GM19463 (cell line): ENCODE measurements at regions not wholly inside any gene's neighbourhood (a gene's known extent, or its start where the extent isn't known, plus 50 kb on each side); places are given as distances from the start of the nearest gene placed in this dataset.
"Not testable (repeated sequence)": the region's sequence is repeated elsewhere in the genome, so short reads cannot be mapped to it uniquely, and the experiment has no call there.

Source experiments
- ATAC-seq: cut with Tn5 transposase; IDR thresholded peaks from one replicate; pipeline ENCODE4 v1.9.1; 2021; ENCODE audit warnings: mild to moderate bottlenecking, moderate library complexity; ENCODE audit not compliant: unreplicated experiment

DNA sequence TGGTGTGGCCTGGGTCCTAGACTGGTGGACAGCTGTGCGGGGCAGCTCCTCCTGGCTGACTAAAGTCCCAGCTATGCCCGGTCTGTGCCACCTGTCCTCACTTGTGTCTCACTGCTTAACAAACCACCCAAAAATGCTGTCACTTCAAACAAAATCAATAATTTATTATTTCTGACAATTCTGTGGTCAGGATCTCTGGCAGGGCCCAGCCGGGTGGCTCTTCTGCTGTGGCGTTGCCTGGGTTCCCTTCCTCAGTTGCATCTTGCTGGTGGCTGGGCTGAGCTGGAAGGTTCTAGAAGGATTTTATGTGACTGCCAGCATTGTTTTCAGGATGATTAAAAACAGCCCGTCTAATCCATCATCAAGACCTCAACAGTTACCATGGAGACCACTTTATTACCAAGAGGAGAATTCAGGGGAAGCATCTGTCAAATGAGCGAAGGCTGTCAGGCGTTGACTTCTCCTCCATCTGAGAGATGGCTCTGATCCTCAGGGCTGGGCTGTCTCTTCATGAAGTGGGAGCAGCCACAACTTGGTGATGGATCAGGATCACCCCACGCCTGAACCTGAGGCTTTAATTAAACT lies 280.6 kb upstream of the SFSWAP start:
- no peak for ATAC-seq

DNA sequence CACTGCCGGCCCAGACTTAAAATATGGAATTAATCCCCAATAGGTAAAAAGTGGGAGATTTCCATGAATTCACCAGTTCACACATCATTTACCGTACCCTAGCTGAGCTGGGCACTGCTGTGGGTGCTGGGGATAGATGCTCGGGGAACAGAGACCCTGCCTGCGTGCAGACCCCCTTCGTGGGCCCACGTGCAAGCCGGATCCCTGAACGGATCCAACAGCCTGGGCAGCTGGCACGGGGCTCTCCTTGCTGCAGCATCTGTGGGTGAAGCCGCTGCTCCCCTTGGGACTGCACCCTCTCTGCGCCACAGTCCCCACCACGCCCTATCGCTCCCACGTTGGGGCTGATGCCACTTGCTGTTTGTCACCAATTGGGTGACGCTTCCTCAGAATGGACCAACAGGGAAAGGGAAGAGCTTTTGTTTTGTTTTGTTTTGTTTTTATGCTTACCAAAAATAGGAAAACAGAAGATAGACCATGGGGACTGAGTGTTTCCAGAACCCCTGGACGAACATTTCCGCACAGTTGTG lies 279.7 kb upstream of the SFSWAP start:
- not testable (repeated sequence) for ATAC-seq

DNA sequence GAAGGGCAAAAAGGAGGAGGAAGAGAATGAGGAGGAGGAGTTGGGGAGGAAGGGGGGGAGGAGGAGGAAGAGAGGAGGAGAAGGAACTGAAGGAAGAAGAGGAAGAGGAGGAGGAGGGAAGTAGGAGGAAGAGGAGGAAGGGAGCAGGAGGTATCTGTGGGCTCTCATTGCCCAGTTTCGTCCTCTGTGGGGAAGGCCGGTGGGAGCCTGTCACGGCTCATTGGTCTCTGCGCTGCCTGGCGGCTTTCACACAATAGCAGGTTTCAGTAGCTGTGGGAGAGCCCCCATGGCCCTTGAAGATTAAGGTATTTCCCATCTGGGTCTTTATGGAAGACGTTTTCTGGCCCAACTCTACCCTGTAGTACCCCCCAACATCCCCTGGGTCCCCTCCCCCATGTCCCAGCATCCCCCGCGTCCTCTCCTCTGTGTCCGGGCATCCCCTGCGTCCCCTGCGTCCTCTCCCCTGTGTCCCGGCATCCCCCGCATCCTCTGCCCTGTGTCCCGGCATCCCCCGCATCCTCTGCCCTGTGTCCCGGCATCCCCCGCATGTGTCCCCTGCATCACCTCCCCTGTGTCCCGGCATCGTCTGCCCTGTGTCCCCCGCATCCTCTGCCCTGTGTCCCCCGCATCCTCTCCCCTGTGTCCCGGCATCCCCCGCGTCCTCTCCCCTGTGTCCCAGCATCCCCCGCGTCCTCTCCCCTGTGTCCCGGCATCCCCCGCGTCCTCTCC lies 278.2 kb upstream of the SFSWAP start:
- ATAC-seq, result peak; percentile 91

DNA sequence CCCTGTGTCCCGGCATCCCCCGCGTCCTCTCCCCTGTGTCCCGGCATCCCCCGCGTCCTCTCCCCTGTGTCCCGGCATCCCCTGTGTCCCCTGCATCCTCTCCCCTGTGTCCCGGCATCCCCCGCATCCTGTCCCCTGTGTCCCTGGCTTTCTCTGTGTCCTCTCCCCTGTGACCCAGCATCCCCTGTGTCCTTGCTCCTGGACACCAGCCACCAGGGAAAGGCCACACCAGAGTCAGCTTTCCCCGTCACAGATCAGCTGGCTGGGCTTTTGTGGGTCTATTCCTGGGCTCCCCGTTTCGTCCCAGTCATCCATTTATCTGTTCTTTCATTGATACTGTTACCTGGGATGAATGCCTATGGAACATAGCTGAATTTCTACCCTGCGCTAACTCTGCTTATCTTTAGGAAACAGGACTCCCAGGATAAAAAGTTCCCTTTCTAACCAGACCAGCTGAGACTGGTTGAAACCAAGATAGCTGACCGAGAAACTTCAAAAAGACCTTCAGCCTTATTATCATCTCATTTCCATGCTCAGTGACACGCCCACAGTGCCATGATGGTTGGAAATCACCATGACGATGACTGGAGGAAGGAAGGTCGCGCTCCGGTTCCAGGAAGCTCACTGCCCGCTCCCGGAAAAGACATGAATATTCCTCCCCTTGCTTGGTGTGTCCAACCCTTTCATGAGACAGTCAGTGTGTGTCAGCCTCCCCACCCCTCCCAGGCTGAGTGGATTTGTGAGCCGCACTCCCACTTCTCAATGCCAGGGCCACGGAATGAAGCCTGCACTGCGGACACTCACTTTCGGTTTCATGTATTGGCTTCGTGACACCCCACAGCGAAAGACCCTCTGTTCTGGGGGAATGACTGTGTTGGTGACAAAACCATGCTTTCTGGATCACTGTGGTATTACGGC lies 276.4 kb upstream of the SFSWAP start:
- no peak for ATAC-seq

DNA sequence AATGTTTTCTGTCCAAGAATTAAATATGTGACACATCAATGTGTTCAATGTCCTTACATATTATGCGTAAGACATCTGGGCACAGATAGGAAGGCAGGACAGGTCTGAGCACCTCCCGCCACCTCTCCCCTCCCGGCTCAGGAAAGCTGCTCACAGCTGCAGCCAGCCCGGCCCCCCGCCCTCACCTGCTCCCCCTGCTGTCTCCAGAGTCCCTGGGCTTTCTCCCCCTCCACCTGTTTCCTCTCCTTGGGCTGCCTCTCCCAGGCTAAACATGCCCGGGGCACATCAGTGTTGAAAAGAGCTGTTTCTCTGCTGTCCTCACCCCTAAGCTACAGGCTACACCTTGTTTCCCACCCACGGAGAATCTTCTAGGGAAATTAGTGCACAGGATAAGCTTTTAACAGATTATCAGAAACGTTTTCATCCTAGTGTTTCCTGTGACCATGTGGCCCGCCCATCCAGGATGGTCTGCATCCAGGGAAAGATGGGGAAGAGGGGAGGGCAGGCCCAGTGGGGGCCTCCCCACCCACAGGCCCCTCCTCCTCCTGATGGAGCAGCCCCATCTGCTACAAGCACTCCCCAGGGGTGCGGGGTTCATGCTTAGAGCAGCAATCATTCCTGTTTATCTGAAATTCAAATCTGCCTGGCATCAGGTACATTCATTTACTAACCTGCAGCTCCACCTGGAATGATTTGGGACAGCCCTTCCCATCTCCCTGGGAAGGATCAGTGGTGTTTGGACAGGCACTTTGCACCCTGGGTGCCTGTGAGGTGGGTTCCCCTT lies 273.8 kb upstream of the SFSWAP start:
- no peak for ATAC-seq

DNA sequence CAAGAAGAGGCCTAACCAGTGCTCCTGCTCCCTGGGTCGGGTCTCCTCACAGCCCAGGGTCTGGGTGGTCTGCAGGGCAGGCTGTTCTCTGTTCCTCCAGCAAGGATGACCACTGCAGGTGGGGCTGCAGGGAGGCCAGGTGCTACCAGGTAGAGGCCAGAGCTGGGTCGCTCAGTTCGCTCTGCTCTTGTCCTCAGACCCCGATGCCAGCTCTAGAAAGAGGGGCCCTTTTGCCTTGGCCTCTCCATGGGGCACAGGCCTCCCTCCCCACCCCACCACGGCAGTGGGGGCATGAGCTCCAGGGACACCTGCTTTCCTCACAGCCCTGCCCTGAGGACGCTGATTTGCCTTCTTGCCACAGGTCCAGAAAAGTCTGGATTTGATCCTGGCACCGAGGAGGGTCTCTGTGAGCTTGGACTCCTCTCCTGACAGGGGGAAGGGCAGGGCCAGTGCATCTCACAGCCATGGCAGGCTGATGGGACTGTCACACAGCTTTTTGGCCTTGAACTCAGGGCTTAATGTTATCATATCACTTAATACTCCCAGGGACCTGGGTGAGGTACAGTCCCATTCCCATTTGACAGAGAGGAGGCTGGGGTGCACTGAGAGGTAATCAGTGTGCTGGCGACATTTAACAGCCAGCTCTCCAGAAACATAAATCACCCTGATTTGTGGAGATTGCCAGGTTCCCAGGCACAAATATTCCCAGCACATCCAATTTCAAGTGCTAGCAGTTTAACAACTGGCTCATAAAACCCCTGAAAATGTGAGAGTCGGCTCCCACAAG lies 273.0 kb upstream of the SFSWAP start:
- ATAC-seq, result no peak

DNA sequence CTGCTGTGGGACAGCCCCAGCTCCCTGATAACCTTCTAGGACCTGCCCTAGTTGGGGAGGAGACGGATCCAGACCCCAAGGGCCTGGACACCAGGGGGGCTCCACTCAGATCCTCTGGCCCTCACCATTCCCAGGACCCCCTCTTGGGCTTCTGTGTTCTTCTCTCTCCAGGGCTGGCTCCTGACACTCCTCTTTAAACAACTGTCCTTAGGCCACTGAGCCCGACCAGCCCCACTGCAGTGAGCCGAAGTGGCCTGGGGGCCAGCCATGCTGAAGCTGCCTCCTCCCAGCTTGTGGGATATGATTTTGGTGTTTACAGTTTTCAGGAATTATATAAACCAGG lies 272.4 kb upstream of the SFSWAP start:
- not testable (repeated sequence) for ATAC-seq

DNA sequence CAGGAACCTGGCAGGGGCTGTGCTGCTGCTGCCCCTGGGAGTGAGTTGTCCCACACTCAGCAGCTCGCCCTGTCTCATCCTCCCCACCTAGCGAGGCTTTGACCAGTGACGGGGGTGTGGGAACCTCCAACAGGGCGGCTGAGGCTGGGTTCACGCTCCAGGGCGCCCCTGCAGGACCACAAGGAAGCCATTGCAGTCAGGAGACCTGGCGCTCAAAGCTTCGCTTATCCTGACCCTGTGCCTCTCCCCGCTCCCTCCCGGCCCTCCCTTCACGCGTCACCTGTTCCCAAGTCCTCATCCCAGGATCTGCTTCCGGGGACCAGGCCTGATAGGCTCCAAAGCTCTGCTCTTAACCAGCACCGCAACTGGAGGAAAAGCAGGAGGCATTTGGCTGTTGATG lies 272.0 kb upstream of the SFSWAP start:
- ATAC-seq, result no peak

DNA sequence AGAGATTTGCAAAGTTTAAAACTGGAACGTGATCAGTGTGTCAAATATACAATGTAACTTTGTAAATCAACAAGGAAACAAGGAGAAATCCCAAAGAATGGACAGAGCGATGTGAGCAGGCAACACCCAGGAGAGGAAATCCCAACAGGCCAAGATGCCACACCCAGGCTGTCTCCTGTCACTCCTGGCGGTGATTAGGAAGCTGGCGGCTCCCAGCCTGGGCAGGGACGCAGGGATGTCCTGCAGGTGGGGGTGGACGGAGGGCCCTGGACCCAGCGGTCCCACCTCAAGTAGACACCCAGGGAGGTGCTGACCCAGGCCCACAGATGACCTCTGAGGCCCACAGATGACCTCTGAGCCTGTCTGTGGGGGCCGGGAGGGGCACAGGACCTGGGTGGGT lies 271.1 kb upstream of the SFSWAP start:
- not testable (repeated sequence) for ATAC-seq

DNA sequence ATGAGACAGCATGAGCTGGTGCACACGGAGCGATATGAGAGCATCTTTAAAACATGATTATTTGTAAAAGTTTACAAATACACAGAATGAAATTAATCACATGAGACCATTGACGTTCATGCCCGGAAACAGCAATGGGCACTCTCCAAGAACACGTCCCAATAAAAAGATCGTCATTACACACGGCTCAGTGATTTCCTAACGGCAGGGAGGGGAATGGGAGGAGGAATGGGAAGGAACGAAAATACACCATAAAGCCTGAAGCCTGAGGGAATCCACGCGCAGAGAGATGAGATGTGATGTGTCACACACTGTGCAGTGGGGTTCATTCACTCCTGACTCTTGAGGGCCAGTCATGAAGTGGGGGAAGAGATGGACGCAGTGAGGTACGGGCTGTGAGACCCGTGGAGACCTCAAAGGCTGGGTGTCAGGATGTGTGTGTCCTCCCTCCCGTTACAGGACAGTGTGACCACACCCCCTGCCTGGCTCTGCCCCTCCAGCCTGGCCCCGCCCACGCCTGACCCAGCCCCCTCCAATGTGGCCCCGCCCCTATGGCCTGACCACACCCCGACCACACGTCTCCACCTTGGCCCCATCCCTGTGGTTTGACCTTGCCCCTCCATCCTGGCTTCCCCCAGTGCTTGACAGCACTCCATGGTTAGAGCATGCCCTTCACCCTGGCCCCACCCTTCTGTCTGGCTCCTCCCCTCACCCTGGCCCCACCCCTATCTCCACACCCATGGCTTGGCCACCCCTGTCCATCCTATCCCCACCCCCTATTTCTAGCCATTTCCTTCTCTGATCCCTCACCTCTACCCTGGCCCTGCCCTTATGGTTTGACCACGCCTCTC lies 270.5 kb upstream of the SFSWAP start:
- not testable (repeated sequence) for ATAC-seq

DNA sequence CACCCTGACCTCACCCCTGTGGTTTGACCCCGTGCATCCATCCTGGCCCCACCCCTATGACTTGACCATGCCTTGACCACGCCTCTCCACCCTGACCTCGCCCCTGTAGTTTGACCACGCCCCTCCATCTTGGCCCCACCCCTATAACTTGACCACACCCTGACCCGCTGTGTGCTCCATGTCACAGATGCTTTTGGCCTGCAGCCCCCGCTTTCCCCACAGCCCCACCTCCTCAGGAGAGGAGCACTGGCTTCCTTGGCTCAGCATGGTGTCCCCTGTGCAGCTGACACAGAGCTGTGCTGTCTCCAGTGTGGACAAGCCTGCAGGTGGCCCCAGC lies 269.9 kb upstream of the SFSWAP start:
- ATAC-seq, result no peak

DNA sequence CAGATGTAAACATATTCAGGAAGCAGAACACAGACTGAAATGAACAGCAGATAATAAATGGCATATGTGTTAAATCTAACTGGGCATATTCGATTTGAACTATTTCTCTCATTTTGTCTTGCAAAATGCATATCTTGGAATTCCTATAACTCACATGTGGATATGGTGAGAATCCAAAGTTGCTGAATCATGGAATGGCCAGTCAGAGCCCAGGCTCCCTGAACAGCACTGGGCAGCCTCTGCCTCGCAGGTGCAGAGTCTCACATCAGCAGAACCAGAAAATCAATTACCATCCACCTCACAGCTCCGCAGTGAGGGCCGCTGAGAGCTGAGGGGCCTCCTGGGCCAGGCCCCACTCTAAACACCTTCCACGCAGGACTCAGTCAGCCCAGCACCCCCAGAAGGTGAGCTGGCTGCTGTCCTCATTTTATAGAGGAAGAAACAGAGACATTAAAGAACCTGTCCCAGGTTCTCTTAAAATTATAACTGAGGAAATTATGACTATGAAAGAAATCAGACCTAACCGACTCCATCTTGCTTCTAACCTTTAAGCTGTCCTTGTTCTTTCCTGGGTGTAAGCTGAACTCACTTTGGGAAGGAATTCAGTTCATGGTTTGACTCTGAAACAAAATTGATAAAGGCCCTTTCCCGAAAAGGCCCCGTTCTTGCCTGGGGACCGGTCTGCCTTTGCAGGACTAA lies 269.1 kb upstream of the SFSWAP start:
- no peak for ATAC-seq

DNA sequence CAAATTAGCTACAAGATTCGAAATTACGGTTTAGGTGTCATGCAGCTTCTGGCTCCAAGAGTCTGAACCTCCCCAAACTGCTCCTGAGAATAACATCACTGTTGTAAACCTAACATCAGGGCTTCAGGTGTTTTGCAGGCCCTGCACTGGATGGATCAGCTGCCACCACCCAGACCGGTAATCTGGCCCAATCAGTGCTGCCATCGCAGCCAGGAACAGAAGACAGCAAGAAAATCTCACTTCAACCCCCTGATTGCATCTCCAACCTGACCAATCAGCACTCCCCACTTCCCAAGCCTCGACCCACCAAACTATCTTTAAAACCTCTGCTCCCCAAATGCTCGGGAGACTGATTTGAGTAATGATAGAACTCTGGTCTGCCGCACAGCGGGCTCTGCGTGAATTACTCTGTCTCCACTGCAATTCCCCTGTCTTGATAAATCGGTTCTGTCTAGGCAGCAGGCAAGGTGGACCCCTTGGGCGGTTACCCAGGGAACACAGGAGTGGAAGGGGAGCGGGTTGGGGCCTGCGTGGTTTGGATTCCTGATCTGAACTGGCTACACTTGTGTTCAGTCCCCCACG lies 268.5 kb upstream of the SFSWAP start:
- no peak for ATAC-seq

DNA sequence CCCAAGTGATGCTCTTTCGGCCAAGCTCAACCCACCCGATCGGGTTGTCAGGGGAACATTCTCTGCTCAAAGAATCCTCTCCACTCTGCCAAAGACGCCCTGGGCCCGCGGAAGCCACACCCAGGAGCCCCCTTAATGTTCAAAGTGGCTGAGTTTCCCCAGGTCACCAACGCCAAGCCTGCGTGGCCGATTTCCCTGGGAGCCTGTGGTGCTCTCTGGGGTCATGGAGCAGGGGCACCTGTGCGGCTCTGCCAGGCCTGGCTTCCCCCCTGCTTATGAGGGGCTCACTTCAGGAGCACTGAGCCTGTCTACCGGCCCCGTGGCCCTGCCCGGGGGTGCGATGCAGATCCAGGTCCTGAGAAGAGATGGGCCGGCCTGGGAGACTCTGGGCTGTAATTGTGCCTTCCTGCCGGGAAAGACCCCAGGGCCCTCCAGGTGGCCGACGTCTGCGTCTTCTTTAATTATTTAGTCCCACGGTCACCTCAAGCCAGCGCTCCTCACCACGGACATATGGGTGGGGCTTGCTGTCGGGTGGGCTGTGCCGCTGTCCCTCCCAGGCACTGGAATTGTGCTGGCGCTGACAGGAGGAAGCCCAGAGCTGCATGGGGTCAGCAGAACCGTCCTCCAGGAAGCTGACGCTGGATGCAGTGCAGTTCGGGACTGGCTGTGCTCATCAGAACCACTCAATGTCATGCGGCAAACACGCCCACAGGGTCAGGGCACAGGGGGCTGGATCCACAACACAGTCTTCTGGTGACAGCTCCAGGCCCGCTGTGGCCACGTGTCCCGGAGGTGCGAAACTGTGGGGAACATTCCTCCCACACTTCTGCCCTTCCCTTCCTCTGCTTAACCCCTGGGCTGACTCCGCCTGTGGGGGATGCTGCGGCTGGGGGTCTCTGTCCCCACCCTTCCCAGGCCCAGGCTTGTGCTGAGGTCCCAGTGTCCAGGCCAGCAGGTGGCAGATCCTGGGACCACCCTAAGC lies 267.6 kb upstream of the SFSWAP start:
- ATAC-seq, result no peak

DNA sequence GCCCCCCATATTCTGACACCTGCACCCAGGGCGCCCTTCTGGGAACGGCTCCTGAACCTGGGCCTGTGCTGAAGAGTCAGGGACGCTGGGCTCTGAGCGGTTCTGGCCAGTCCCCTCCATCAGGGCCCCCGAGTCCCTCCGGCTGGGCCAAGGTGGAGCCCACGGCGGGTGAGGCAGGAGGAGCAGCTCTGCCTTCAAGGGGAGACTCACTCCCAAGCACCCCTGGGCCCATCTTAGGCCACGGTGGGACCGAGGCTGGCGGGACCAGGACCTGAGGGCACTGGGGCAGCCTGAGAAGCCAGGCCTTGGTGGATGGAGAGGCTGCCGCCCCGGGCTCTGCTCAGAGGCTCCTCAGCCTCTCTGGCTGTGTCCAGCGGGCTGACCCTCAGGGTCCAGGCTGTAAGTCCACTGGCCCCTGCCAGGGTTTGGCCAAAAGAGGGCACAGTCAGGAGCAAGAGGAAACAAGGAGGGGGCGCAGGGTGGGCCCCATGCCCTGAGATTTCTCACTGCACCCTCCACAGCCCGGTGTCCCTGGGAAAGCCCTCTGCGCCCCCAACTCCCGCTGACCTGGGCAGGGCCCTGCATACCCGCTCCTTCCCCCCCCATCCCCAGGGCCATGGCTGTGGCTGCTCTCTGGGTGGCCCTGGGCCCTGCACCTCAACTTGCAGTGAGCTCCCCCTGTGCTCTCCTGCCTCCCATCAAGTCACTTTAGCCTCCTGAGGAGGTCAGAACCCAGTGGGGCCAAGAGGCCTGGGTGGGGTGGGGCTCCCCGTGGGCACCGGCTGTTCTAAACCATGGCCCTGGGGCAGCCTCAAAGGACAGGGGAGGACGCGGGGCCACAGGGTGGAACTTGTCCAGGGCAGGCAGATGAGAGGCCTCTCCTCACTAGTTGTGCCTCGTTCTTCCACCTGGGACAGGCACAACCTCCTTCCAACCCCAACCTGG lies 266.4 kb upstream of the SFSWAP start:
- ATAC-seq, result no peak

DNA sequence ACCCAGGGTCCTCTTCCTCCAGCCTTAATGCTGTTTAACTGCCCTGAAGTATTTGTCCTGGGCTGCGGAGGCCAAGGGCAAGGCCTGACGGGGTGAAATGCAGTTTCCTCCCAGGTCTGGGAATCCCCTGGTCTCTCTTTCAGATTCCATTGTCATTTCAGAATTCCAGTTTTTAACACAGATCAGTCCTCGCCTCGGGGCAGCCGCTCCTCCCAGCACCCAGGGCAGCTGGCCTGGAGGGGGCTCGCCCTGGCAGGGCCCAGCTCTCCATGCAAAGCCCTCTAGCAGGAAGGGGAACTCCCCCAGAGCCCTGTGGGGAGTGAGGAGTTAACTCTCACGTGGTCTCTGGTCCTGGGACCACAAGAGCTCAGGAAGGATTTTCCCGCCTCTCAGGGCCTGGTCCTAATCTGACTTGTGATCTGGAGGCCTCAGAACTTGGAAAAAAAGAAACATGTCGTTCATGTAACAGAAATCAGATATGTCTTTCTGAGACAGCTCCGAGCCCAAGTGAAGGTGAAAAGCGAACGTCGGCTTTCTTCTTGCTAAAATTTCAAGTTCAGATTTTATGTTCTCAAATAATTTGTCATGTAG lies 265.6 kb upstream of the SFSWAP start:
- peak; percentile 79 for ATAC-seq
